Colonic mucosa (tissue), 4 donors: ENCODE measurements at regions not wholly inside any gene's neighbourhood (a gene's known extent, or its start where the extent isn't known, plus 50 kb on each side); places are given as distances from the start of the nearest gene placed in this dataset.
A peak's percentile ranks its signal among the peaks of the same experiment; 100 is the strongest.

ENCODE experiments used
- DNase-seq: peaks from one replicate; pipeline ENCODE4 v3.0.0-alpha.2; 2020
- H3K27ac ChIP-seq: fragments of 200-600 bp; one replicate; pipeline ENCODE4 v1.8.0; 2021
- H3K27me3 ChIP-seq: fragments of 200-600 bp; one replicate; pipeline ENCODE4 v1.8.0; 2021
- H3K36me3 ChIP-seq: fragments of 200-600 bp; one replicate; pipeline ENCODE4 v1.8.0; 2021
- H3K4me1 ChIP-seq: fragments of 200-600 bp; one replicate; pipeline ENCODE4 v1.8.0; 2021; ENCODE audit warnings: mild to moderate bottlenecking
- H3K4me3 ChIP-seq: fragments of 200-600 bp; one replicate; pipeline ENCODE4 v1.8.0; 2021
- H3K9ac ChIP-seq, 2 donors: one replicate each; pipeline ENCODE4 v1.7.0; 2013; ENCODE audit warnings: control low read depth in 2 of 2, low read depth in 2 of 2, low read length in 2 of 2
- H3K9me3 ChIP-seq: fragments of 200-600 bp; one replicate; pipeline ENCODE4 v1.8.0; 2021
- CTCF ChIP-seq: fragments of 200-600 bp; IDR thresholded peaks from one replicate; pipeline ENCODE4 v1.8.0; 2022; ENCODE audit warnings: antibody characterized with exemption, mild to moderate bottlenecking
- intact Hi-C: fragments of 100-400 bp; cut with DNase I; formaldehyde crosslinking; loops from one replicate; pipeline ENCODE4 v1.14.1; 2022
- donor health status: healthy.
- donor health status: DM: no; HTN: no; CAD: no.
- donor health status: DM: no; HTN: no; CAD: no.

GRCh38 chr1:30336550-30337323 lies 386.6 kb downstream of the MATN1 start:
- intact Hi-C loops = no loop called here
- TF ChIP-seq CTCF = no peak
- no peaks in the 10 kb centered on the region for H3K36me3 ChIP-seq
- no peaks in the 10 kb centered on the region for H3K9me3 ChIP-seq
- no peak overlapping the region for H3K9ac ChIP-seq
- no peak overlapping the region for H3K27ac ChIP-seq
- no peaks in the 10 kb centered on the region for H3K27me3 ChIP-seq
- no peaks in the 10 kb centered on the region for H3K4me1 ChIP-seq
- H3K4me3 ChIP-seq = no peak overlapping the region
- no peak for DNase-seq

GRCh38 chr1:30335997-30336390 lies 387.4 kb downstream of the MATN1 start:
- Histone ChIP-seq H3K4me1 (no peaks in the 10 kb centered on the region), H3K36me3 (no peaks in the 10 kb centered on the region), H3K4me3 (no peak overlapping the region), H3K27ac (no peak overlapping the region), H3K27me3 (no peaks in the 10 kb centered on the region), H3K9ac (no peak overlapping the region), H3K9me3 (no peaks in the 10 kb centered on the region)
- intact Hi-C loops = no loop called here
- no peak for DNase-seq
- TF ChIP-seq CTCF = no peak

GRCh38 chr1:30335389-30335996 lies 387.9 kb downstream of the MATN1 start:
- intact Hi-C loops = no loop called here
- no peaks in the 10 kb centered on the region for H3K27me3 ChIP-seq
- DNase-seq = no peak
- H3K4me1 ChIP-seq = no peaks in the 10 kb centered on the region
- no peak overlapping the region for H3K27ac ChIP-seq
- H3K36me3 ChIP-seq = no peaks in the 10 kb centered on the region
- H3K4me3 ChIP-seq = no peak overlapping the region
- no peak overlapping the region for H3K9ac ChIP-seq
- no peak for TF ChIP-seq CTCF
- H3K9me3 ChIP-seq = no peaks in the 10 kb centered on the region

GRCh38 chr1:30334767-30335166 lies 388.6 kb downstream of the MATN1 start:
- intact Hi-C loops = no loop called here
- Histone ChIP-seq H3K9ac (no peak overlapping the region), H3K4me1 (no peaks in the 10 kb centered on the region), H3K27me3 (no peaks in the 10 kb centered on the region), H3K36me3 (no peaks in the 10 kb centered on the region), H3K9me3 (no peaks in the 10 kb centered on the region), H3K27ac (no peak overlapping the region), H3K4me3 (no peak overlapping the region)
- no peak for TF ChIP-seq CTCF
- no peak for DNase-seq

GRCh38 chr1:30332116-30333094 lies 391.0 kb downstream of the MATN1 start:
- intact Hi-C loops = no loop called here
- Histone ChIP-seq H3K36me3 (no peaks in the 10 kb centered on the region), H3K27ac (no peak overlapping the region), H3K4me1 (no peaks in the 10 kb centered on the region), H3K9me3 (no peaks in the 10 kb centered on the region), H3K27me3 (no peaks in the 10 kb centered on the region), H3K9ac (no peak overlapping the region), H3K4me3 (no peak overlapping the region)
- peak; percentile 8 for DNase-seq
- no peak for TF ChIP-seq CTCF
